IMR-90 (cell line): ENCODE measurements at regions not wholly inside any gene's neighbourhood (a gene's known extent, or its start where the extent isn't known, plus 50 kb on each side); places are given as distances from the start of the nearest gene placed in this dataset.

Source experiments
- ATAC-seq: fragments of 200-7000 bp; cut with Tn5 transposase; 2 replicates; pipeline ENCODE4 v1.9.1; 2020; ENCODE audit warnings: low read depth, mild to moderate bottlenecking, moderate library complexity
- BruUV-seq: library from RNA; stranded (reverse); fragments of 400-500 nt; replicated peaks from 2 replicates; lab custom pipeline; 2021; lab: Mats Ljungman, UMichigan
- CTCF ChIA-PET: fragments of 300-600 bp; formaldehyde crosslinking; extraction: SDS; loops from one replicate; lab custom pipeline; 2021; ENCODE audit warnings: antibody characterized with exemption; lab: Yijun Ruan, JAX
- POLR2A ChIA-PET: fragments of 300-600 bp; sonication (Branson Sonifier 250); formaldehyde crosslinking; loops from one replicate; lab custom pipeline; 2022; ENCODE audit warnings: antibody characterized with exemption; ENCODE audit not compliant: unreplicated experiment; lab: Charles Lee
- DNase-seq: peaks from one replicate; pipeline ENCODE4 v3.0.0; 2013
- H2AFZ ChIP-seq: replicated peaks from 2 replicates; pipeline ENCODE3; 2013; ENCODE audit warnings: low read length, mild to moderate bottlenecking; ENCODE audit not compliant: poor library complexity
- H2AK5ac ChIP-seq: 2 replicates; pipeline ENCODE4 v1.6.1; 2013; ENCODE audit warnings: low read depth, low read length, inconsistent platforms
- H2AK9ac ChIP-seq: replicated peaks from 2 replicates; pipeline ENCODE3; 2013; ENCODE audit warnings: mild to moderate bottlenecking, low read depth, low read length, moderate library complexity; ENCODE audit not compliant: poor library complexity
- H2BK120ac ChIP-seq: 2 replicates; pipeline ENCODE4 v1.6.1; 2013; ENCODE audit warnings: low read depth, low read length, inconsistent platforms
- H2BK15ac ChIP-seq: 3 replicates; pipeline ENCODE4 v1.6.1; 2013; ENCODE audit warnings: low read depth, low read length, inconsistent platforms
- H2BK20ac ChIP-seq: 2 replicates; pipeline ENCODE4 v1.6.1; 2013; ENCODE audit warnings: low read depth, mild to moderate bottlenecking, inconsistent platforms, low read length, moderate library complexity
- H2BK5ac ChIP-seq: 2 replicates; pipeline ENCODE4 v1.6.1; 2013; ENCODE audit warnings: mild to moderate bottlenecking, low read depth, low read length, inconsistent platforms; ENCODE audit not compliant: poor library complexity, severe bottlenecking
- H3K14ac ChIP-seq: replicated peaks from 2 replicates; pipeline ENCODE4 v1.6.1; 2013; ENCODE audit warnings: low read depth, low read length, inconsistent platforms
- H3K18ac ChIP-seq: 2 replicates; pipeline ENCODE4 v1.6.1; 2013; ENCODE audit warnings: low read depth, low read length, control low read depth
- H3K23ac ChIP-seq: 2 replicates; pipeline ENCODE4 v1.6.1; 2013; ENCODE audit warnings: low read depth, low read length, inconsistent platforms
- H3K27ac ChIP-seq: 2 replicates; pipeline ENCODE4 v1.5.1; 2013; ENCODE audit warnings: mild to moderate bottlenecking, control low read depth, low read length; ENCODE audit not compliant: insufficient read depth
- H3K27me3 ChIP-seq: 2 replicates; pipeline ENCODE4 v1.6.1; 2013; ENCODE audit warnings: low read length; ENCODE audit not compliant: control insufficient read depth, insufficient read depth
- H3K36me3 ChIP-seq: 2 replicates; pipeline ENCODE4 v1.6.1; 2013; ENCODE audit warnings: low read length, mixed read lengths; ENCODE audit not compliant: control insufficient read depth, insufficient read depth
- H3K4ac ChIP-seq: 2 replicates; pipeline ENCODE4 v1.6.1; 2013; ENCODE audit warnings: low read depth, low read length, inconsistent platforms
- H3K4me1 ChIP-seq: 2 replicates; pipeline ENCODE4 v1.6.1; 2013; ENCODE audit warnings: low read length, mixed read lengths; ENCODE audit not compliant: control insufficient read depth, insufficient read depth
- H3K4me2 ChIP-seq: 2 replicates; pipeline ENCODE4 v1.6.1; 2013; ENCODE audit warnings: low read depth, mild to moderate bottlenecking, control low read depth, low read length, moderate library complexity
- H3K4me3 ChIP-seq: 2 replicates; pipeline ENCODE4 v1.5.1; 2013; ENCODE audit warnings: low read depth, mild to moderate bottlenecking, control low read depth, low read length, moderate library complexity; ENCODE audit not compliant: insufficient read depth
- H3K56ac ChIP-seq: 2 replicates; pipeline ENCODE4 v1.6.1; 2013; ENCODE audit warnings: low read length, inconsistent platforms; ENCODE audit not compliant: insufficient read depth; ENCODE audit errors: extremely low read depth
- H3K79me1 ChIP-seq, 2 experiments: 2 replicates each; pipeline ENCODE4 v1.6.1; 2013; ENCODE audit warnings: low read length in 2 of 2, inconsistent platforms in 1 of 2, low read depth in 1 of 2
- H3K9ac ChIP-seq: 2 replicates; pipeline ENCODE4 v1.6.1; 2013; ENCODE audit warnings: low read depth, low read length, control low read depth
- H3K9me1 ChIP-seq: 2 replicates; pipeline ENCODE4 v1.6.1; 2013; ENCODE audit warnings: low read length, inconsistent platforms; ENCODE audit not compliant: insufficient read depth
- H3K9me3 ChIP-seq: 2 replicates; pipeline ENCODE4 v1.6.1; 2013; ENCODE audit warnings: low read length; ENCODE audit not compliant: control insufficient read depth, insufficient read depth
- H4K20me1 ChIP-seq: 2 replicates; pipeline ENCODE4 v1.6.1; 2013; ENCODE audit warnings: low read length, inconsistent platforms; ENCODE audit not compliant: insufficient read depth
- H4K5ac ChIP-seq: 2 replicates; pipeline ENCODE4 v1.6.1; 2013; ENCODE audit warnings: mild to moderate bottlenecking, low read depth, low read length, control low read depth
- H4K8ac ChIP-seq, 2 experiments: 2 replicates each; pipeline ENCODE4 v1.6.1; 2013; ENCODE audit warnings: low read depth in 2 of 2, low read length in 2 of 2, control low read depth in 1 of 2, inconsistent platforms in 1 of 2
- H4K91ac ChIP-seq: 2 replicates; pipeline ENCODE4 v1.6.1; 2013; ENCODE audit warnings: low read depth, low read length, inconsistent platforms; ENCODE audit not compliant: insufficient read depth
- BHLHE40 ChIP-seq: fragments of 150-350 bp; IDR thresholded peaks from 2 replicates; pipeline ENCODE4 v1.6.1; 2016; ENCODE audit warnings: mild to moderate bottlenecking, low read depth, low read length
- CEBPB ChIP-seq: IDR thresholded peaks from 2 replicates; pipeline ENCODE4 v1.6.1; 2012; ENCODE audit warnings: low read depth, low read length, improper control_type of control experiment
- CHD1 ChIP-seq: IDR thresholded peaks from 2 replicates; pipeline ENCODE4 v1.6.1; 2012; ENCODE audit warnings: low read depth, low read length, improper control_type of control experiment
- CTCF ChIP-seq: conservative IDR thresholded peaks from 2 replicates; pipeline ENCODE4 v1.5.1; 2012; ENCODE audit warnings: mild to moderate bottlenecking, low read depth, low read length, improper control_type of control experiment
- FOS ChIP-seq: fragments of 150-350 bp; IDR thresholded peaks from 2 replicates; pipeline ENCODE4 v1.6.1; 2016; ENCODE audit warnings: low read depth, low read length
- MAFK ChIP-seq: IDR thresholded peaks from 2 replicates; pipeline ENCODE4 v1.6.1; 2012; ENCODE audit warnings: low read depth, low read length, improper control_type of control experiment
- MAZ ChIP-seq: IDR thresholded peaks from 2 replicates; pipeline ENCODE4 v1.6.1; 2012; ENCODE audit warnings: low read depth, mild to moderate bottlenecking, low read length, improper control_type of control experiment, moderate library complexity, borderline replicate concordance
- MXI1 ChIP-seq: IDR thresholded peaks from 2 replicates; pipeline ENCODE4 v1.6.1; 2012; ENCODE audit warnings: low read depth, mild to moderate bottlenecking, low read length, moderate library complexity, borderline replicate concordance
- NFE2L2 ChIP-seq: fragments of 150-350 bp; IDR thresholded peaks from 2 replicates; pipeline ENCODE4 v1.6.1; 2016; ENCODE audit warnings: low read depth, mild to moderate bottlenecking, low read length
- POLR2A ChIP-seq: IDR thresholded peaks from 2 replicates; pipeline ENCODE4 v1.6.1; 2012; ENCODE audit warnings: mild to moderate bottlenecking, low read depth, low read length
- RAD21 ChIP-seq: IDR thresholded peaks from 2 replicates; pipeline ENCODE4 v1.6.1; 2012; ENCODE audit warnings: low read length, improper control_type of control experiment
- RCOR1 ChIP-seq: IDR thresholded peaks from 2 replicates; pipeline ENCODE4 v1.6.1; 2012; ENCODE audit warnings: mild to moderate bottlenecking, low read length, improper control_type of control experiment; ENCODE audit not compliant: insufficient replicate concordance
- RFX5 ChIP-seq: IDR thresholded peaks from 2 replicates; pipeline ENCODE4 v1.8.0; 2012; ENCODE audit warnings: low read depth, mild to moderate bottlenecking, low read length, moderate library complexity
- SMC3 ChIP-seq: fragments of 150-350 bp; IDR thresholded peaks from 2 replicates; pipeline ENCODE4 v1.6.1; 2016; ENCODE audit warnings: low read depth, mild to moderate bottlenecking, antibody characterized with exemption, low read length, moderate library complexity
- WGBS, 2 experiments: methylation state at CpG; one replicate each; pipeline versions ENCODE4 v1.1.5 to v1.1.7; 2013; ENCODE audit warnings: missing lambda C conversion rate in 2 of 2; ENCODE audit not compliant: insufficient read length in 1 of 2; ENCODE audit errors: extremely low coverage in 2 of 2; 5-methylcytosine and 5-hydroxymethylcytosine counted together
- dilution Hi-C: fragments of 300-500 bp; cut with HindIII; formaldehyde crosslinking; loops from one replicate; pipeline ENCODE4 v1.14.3; 2018; ENCODE audit warnings: low sequenced_read_pairs; ENCODE audit not compliant: unreplicated experiment
- in situ Hi-C: fragments of 300-500 bp; cut with MboI; formaldehyde crosslinking; loops from 3 replicates; pipeline ENCODE4 v1.14.3; 2019; ENCODE audit warnings: low sequenced_read_pairs, inconsistent platforms, mixed read lengths
- intact Hi-C: fragments of 100-400 bp; cut with micrococcal nuclease; formaldehyde crosslinking; loops from 2 replicates; pipeline ENCODE4 v1.10.0; 2022
- TF ChIP-seq, protein P1 (sequence below): fragments of 150-350 bp; IDR thresholded peaks from 2 replicates; pipeline ENCODE4 v1.6.1; 2016; ENCODE audit warnings: low read depth, mild to moderate bottlenecking, low read length, moderate library complexity, borderline replicate concordance
- TF ChIP-seq, protein P2 (sequence below): fragments of 150-350 bp; IDR thresholded peaks from 2 replicates; pipeline ENCODE4 v1.6.1; 2017; ENCODE audit warnings: mild to moderate bottlenecking, antibody characterized with exemption, low read length, low read depth

- Histone ChIP-seq H3K56ac (no peak overlapping the region), H3K23ac (no peak overlapping the region), H3K79me1 (no peaks in the 10 kb centered on the region), H2BK120ac (no peak overlapping the region), H3K9me1 (no peaks in the 10 kb centered on the region), H4K91ac (no peak overlapping the region), H3K9ac (no peak overlapping the region), H4K5ac (no peak overlapping the region), H3K18ac (no peak overlapping the region), H4K20me1 (no peaks in the 10 kb centered on the region), H3K9me3 (peaks cover 12% of the 10 kb centered on the region), H2BK20ac (no peak overlapping the region), H3K4me1 (no peaks in the 10 kb centered on the region), H2BK15ac (no peak overlapping the region), H3K27me3 (no peaks in the 10 kb centered on the region), H3K27ac (no peak overlapping the region), H3K4ac (no peak overlapping the region), H3K4me2 (no peak overlapping the region), H3K36me3 (no peaks in the 10 kb centered on the region), H3K14ac (no peak overlapping the region), H2AK5ac (no peak overlapping the region), H4K8ac (no peak overlapping the region), H2BK5ac (no peak overlapping the region), H3K4me3 (no peak overlapping the region), H2AK9ac (no peak overlapping the region), H2AFZ (no peak overlapping the region)
- DNase-seq (no peak), ATAC-seq (no peak)
- WGBS, 2 experiments: no CpG with 5 or more reads among the region's 1 CpG
- ChIA-PET POLR2A (no interaction called here), CTCF (interaction anchor here (1.4 kb wide), 1 partner anchor 21 kb away, joined by 3 read pairs; no protein-coding TSS in a partner anchor)
- intact Hi-C loops (no loop called here), dilution Hi-C loops (no loop called here), in situ Hi-C loops (no loop called here)
- BruUV-seq: no TSS peak
- no peak for TF ChIP-seq FOS
- TF ChIP-seq RAD21: no peak
- no peak for TF ChIP-seq MAZ
- no peak for TF ChIP-seq CHD1
- TF ChIP-seq CTCF: no peak
- TF ChIP-seq BHLHE40: no peak
- TF ChIP-seq CEBPB: no peak
- TF ChIP-seq RFX5: no peak
- TF ChIP-seq MXI1: no peak
- TF ChIP-seq, protein P1, sequence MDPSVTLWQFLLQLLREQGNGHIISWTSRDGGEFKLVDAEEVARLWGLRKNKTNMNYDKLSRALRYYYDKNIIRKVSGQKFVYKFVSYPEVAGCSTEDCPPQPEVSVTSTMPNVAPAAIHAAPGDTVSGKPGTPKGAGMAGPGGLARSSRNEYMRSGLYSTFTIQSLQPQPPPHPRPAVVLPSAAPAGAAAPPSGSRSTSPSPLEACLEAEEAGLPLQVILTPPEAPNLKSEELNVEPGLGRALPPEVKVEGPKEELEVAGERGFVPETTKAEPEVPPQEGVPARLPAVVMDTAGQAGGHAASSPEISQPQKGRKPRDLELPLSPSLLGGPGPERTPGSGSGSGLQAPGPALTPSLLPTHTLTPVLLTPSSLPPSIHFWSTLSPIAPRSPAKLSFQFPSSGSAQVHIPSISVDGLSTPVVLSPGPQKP: no peak
- no peak for TF ChIP-seq NFE2L2
- TF ChIP-seq, protein P2, sequence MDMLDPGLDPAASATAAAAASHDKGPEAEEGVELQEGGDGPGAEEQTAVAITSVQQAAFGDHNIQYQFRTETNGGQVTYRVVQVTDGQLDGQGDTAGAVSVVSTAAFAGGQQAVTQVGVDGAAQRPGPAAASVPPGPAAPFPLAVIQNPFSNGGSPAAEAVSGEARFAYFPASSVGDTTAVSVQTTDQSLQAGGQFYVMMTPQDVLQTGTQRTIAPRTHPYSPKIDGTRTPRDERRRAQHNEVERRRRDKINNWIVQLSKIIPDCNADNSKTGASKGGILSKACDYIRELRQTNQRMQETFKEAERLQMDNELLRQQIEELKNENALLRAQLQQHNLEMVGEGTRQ: no peak
- no peak for TF ChIP-seq POLR2A
- TF ChIP-seq SMC3: no peak
- TF ChIP-seq MAFK: no peak
- TF ChIP-seq RCOR1: no peak
Observed at GRCh38 chr2:150895968-150896367, 365.7 kb downstream of the RBM43 start.
